HG03575 (cell line): ENCODE measurements at regions not wholly inside any gene's neighbourhood (a gene's known extent, or its start where the extent isn't known, plus 50 kb on each side); places are given as distances from the start of the nearest gene placed in this dataset.

Source experiments
- ATAC-seq: cut with Tn5 transposase; IDR thresholded peaks from one replicate; pipeline ENCODE4 v1.9.1; 2021; ENCODE audit not compliant: unreplicated experiment, insufficient number of reproducible peaks, low FRiP score; ENCODE audit errors: extremely low read depth

DNA sequence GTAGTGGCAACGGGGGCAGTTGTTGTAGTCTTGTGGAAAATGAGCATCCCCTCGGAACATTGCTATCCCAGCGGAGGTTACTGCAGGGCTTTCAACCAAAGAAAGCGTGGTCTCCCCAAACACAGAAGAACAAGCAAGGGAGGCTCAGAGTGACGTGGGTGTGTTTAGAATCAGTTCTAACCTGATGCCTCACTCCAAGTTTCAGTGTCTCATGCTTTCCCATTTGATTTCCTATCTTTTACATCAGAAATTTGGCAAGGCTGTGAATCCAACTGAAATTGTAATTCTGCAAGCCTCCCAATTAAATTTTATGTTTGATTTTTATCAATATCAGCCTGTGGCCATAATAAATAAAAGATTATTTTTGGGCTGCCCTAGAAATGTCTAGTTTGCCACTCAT lies 156.1 kb upstream of the LNX1 start:
- no peak for ATAC-seq

DNA sequence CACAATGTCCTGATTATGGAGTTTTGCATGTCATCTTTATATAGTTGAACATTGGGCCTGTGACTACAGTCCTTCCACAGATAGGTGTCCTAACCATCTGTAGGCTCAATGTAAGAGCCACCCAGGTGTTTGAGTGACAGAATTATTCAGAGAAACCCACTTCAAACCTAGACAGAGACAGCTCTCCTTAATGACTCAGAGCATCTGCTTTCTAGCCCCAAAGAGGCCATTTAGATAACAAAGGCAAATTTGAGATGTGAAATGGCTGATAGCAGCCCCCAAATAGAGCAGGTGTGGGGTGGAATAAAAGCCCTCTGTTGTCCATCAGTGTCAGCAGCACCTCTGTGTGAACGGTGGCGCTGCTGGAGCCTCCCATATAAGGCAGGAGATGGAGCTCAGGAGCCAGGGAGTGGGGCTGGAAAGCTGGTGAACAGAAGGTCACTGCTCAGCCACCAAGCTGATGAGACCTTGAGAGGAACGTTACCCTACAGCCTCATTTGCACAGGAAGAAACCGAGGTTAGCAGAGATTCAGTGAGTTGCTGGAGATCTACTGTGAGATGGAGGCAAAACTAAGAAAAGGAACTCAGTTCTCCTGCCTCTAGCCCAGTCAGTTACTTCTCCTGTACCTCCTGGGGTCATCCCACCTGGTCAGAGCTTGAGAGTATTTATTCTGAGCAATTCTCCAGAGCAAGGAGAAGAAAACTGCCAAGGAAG lies 153.3 kb upstream of the LNX1 start:
- ATAC-seq, result no peak

- no peak for ATAC-seq
Measured at GRCh38 chr4:53734584-53735353, 143.5 kb upstream of the LNX1 start.

DNA sequence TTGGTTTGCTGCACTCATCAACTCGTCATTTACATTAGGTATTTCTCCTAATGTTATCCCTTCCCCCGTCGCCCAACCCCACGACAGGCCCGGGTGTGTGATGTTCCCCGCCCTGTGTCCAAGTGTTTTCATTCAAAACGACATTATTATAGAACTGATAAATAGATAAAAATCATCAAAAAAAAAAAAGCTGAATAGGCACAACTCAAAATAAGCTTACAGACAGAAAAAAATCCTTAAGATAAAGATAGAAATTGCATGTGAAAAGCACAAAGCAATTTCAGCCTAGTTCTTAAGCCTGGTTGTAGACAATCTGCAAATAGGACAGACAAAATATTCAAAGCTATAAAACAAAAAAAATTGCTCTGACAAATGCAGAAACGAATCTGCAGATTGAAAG lies 142.9 kb upstream of the LNX1 start:
- no peak for ATAC-seq

- no peak for ATAC-seq
Measured at GRCh38 chr4:53732661-53733060, 141.4 kb upstream of the LNX1 start.

GRCh38 chr4:53730031-53730805 lies 138.9 kb upstream of the LNX1 start:
- ATAC-seq, result no peak

GRCh38 chr4:53722110-53722509 lies 130.8 kb upstream of the LNX1 start:
- ATAC-seq, result no peak

DNA sequence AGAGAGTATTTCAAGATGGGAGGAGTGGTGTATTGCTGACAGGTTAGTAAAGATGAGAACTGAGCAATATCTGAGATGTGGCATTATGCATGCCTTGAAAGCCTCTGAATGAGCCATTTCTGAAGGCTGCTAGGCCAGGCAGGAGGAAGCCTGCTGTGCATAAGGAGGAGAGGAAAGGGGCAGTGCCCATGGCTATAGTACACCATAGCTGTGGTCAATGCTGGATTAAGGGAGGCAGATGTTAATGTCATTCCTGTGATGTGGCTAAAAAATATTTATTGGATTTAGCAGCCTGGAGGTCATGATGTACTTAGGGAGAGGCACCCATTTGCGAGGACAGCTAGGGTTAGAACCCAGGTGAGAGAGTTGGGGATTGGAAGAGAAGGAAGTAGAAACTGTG lies 130.0 kb upstream of the LNX1 start:
- no peak for ATAC-seq

DNA sequence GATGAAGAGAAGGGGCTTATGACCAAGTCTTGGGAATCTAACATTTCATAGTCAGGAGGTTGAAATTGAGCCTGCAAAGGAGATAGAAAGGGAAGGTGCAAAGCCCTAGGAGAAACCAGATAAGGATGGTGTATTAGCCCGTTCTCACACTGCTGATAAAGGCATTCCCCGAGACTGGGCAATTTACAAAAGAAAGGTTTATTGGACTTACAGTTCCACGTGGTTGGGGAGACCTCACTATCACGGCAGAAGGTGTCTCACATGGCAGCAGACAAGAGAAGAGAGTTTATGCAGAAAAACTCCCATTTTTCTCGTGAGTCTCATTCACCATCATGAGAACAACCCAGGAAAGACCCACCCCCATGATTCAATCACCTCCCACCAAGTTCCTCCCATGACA lies 129.5 kb upstream of the LNX1 start:
- ATAC-seq, result no peak

- ATAC-seq, result no peak
Measured at GRCh38 chr4:53717064-53717549, 125.8 kb upstream of the LNX1 start.

GRCh38 chr4:53716471-53717063 lies 125.3 kb upstream of the LNX1 start:
- ATAC-seq, result no peak

DNA sequence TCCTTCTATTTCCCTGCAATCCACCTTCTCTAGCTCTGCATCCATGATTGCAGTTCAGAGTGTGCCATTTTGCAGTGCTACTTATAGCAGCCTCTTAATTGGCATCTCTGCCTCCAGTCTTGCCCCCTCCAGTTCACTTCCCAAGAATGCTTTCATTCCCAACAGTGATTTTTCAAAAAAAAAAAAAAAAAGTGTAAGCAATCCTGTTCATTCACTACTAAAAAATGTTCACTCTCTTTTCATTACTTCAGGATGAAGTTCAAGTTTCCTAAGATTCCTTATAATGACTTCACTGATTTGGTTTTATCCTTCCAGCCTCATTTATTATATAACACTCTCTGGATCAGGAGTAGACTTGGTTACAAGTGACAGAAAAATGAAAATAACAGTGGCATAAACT lies 124.7 kb upstream of the LNX1 start:
- ATAC-seq, result no peak

DNA sequence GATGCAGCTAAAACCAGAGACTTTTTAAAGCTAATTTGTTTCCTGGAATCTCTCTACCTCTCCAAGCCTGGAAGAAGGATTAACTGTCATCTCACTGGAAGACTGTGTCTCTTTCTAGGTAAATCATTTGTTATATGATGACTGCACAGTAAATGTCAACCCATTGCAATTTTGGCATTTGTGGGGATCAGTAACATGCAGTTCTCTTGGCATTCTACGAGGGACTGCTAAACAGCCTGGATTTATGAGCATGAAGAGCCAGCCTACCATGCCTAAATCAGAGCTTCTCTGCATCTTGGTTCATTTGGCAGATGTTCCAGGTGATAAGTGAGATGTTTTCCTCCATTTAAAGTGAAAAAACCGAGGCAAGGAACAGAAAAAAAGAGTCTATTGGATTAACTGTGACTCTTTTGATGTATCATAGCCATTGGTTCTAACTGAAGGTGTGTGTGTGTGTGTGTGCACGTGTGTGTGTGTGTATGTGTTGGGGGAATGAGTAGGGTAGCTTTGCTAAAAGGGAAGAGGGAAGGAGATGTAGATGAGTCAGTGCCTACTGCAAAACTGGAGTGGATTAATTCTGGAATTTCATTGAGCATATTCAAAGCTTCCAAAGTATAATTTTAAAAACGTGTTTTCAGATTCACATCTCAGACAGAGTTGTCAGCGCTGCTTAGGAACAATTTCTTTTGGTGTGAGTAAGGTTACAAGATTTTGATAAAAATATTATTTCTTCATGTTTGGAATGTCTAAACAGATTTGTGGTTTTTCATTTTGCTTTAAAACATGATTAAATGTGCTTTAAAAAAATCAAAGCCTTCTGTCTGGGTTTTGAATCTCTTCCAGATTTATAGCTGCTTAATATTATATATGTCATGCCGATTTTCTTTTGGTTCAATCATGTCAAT lies 123.2 kb upstream of the LNX1 start:
- ATAC-seq, result no peak

DNA sequence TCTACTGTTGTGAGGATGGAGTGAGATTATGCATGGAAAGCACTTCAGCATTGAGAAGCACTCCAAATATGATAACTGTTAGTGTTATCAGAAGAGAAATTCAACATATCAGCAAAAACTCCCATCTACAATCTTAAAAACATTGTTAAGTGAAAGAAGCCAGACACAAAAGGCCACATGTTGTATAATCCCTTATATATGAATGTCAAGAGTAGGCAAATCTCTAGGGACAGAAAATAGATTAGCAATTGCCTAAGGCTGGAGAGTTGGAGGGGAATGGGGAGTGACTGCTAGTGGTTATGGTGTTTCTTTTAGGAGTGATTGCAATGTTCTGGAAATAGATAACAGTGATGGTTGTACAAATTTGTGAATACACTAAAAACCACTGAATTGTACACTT lies 122.5 kb upstream of the LNX1 start:
- no peak for ATAC-seq

GRCh38 chr4:53713296-53713695 lies 122.0 kb upstream of the LNX1 start:
- ATAC-seq, result no peak

DNA sequence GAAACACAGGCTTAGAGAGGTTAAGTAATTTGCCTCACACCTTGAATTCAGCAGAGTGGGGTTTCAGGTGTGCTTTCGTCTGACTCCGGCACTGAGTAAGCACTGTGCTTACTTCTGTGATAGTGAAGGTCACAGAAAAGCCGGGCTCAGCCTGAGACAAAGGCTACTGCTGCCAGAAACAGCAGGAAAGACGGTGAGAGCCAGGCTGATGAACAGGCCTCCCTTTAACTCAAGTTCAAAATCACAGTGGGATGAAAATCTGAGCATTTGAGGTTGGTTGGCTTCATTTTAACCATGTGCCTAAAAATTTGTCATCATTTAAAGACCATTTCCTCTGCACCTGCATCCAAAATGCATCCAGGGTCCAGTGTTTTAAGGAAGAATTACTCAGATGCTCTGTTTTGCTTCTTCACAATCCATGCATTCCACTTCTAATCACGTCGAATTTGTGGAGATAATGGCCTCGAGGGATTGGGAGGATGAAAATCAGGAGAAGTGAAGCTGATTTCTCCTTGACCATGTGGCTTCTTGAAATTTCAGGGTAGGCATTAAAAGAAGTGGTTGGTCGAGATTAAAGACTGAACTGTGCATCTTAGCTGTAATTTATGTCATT lies 121.2 kb upstream of the LNX1 start:
- ATAC-seq, result no peak

- ATAC-seq, result no peak
Measured at GRCh38 chr4:53711926-53712325, 120.6 kb upstream of the LNX1 start.

DNA sequence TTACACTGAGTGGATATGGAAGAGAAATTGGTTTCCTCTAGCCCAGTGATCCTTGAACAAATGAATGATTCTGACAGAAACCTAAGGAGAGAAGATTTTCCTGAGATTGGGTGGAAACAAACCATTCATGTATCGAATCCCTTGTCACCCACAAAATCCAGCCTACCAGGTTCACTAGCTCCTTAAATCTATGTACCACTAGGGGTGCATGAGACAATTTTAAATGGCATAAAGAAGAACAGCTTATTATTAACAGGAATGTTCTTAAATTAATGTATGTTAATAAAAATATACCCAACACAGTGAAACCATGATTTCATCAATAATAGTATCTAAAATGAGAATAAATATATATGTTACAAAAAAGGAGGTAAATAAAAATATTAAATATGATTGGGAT lies 118.4 kb upstream of the LNX1 start:
- ATAC-seq, result no peak
